ENCODE measurements at regions not wholly inside any gene's neighbourhood (a gene's known extent, or its start where the extent isn't known, plus 50 kb on each side); places are given as distances from the start of the nearest gene placed in this dataset.

DNA sequence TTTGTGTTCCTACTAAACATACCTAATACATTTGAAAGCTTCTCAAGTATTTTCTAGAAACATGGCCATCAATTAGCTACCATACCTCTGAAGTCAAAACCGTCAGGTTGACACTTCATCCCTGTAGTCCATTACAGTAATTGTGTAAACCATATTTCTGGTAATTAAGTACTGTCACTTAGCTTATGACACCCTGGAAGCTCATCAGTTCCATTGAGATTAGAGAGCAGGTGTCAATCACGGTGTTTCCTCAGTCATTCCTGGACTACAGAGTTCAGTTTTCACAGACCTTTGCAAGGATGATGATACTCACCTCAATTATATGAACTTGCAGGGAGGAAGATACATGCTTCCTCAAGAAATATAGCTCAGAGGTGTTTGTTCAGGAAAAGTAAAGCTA lies 552.0 kb downstream of the SI start:
- no peak overlapping the region for H3K4me3 Mint-ChIP-seq
- Histone ChIP-seq H2AFZ (ENCODE audit: insufficient read depth, low read depth, low read length, poor library complexity, severe bottlenecking) (no peak overlapping the region), H3K4me2 (replicated peaks; ENCODE audit: extremely low read depth, low read length, poor library complexity, severe bottlenecking) (no peak overlapping the region), H3K79me2 (ENCODE audit: insufficient read depth, low read length) (no peaks in the 10 kb centered on the region), H3K27ac (ENCODE audit: low read depth in 1 of 2, low read length in 2 of 2) (no peak overlapping the region), H3K4me3 (replicated peaks in 1 of 3; ENCODE audit: low read depth in 2 of 3, low read length in 3 of 3) (no peak overlapping the region), H3K27me3 (ENCODE audit: control insufficient read depth in 2 of 2, insufficient read depth in 2 of 2, low read length in 2 of 2) (no peaks in the 10 kb centered on the region), H3K9ac (ENCODE audit: insufficient read depth, low read length, poor library complexity, severe bottlenecking) (no peak overlapping the region), H3K36me3 (replicated peaks in 1 of 2; ENCODE audit: control insufficient read depth in 1 of 2, insufficient read depth in 2 of 2, low read length in 2 of 2) (no peaks in the 10 kb centered on the region), H3K9me3 (replicated peaks in 1 of 2; ENCODE audit: control insufficient read depth in 1 of 2, insufficient read depth in 1 of 2, low read length in 2 of 2) (peaks cover 17 to 18% of the 10 kb centered on the region in 2 donors), H3K4me1 (ENCODE audit: control insufficient read depth in 1 of 2, insufficient read depth in 2 of 2, low read length in 2 of 2) (no peaks in the 10 kb centered on the region), H4K20me1 (ENCODE audit: insufficient read depth, low read length) (no peaks in the 10 kb centered on the region)
- TF ChIP-seq, protein P1, sequence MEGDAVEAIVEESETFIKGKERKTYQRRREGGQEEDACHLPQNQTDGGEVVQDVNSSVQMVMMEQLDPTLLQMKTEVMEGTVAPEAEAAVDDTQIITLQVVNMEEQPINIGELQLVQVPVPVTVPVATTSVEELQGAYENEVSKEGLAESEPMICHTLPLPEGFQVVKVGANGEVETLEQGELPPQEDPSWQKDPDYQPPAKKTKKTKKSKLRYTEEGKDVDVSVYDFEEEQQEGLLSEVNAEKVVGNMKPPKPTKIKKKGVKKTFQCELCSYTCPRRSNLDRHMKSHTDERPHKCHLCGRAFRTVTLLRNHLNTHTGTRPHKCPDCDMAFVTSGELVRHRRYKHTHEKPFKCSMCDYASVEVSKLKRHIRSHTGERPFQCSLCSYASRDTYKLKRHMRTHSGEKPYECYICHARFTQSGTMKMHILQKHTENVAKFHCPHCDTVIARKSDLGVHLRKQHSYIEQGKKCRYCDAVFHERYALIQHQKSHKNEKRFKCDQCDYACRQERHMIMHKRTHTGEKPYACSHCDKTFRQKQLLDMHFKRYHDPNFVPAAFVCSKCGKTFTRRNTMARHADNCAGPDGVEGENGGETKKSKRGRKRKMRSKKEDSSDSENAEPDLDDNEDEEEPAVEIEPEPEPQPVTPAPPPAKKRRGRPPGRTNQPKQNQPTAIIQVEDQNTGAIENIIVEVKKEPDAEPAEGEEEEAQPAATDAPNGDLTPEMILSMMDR (IDR thresholded peaks at IDR 0.05), result no peak
- intact Hi-C loops (cut with micrococcal nuclease), result no loop called here
- peaks cover 5 to 15% (median 6%) of the 10 kb centered on the region in 7 donors for H3K9me3 Mint-ChIP-seq
- H3K36me3 Mint-ChIP-seq, result no peaks in the 10 kb centered on the region
- DNase-seq, result no peak
- H3K27ac Mint-ChIP-seq, result no peak overlapping the region
- H3K4me1 Mint-ChIP-seq, result no peaks in the 10 kb centered on the region
- no peaks in the 10 kb centered on the region for H3K27me3 Mint-ChIP-seq (ENCODE audit: low read depth in 3 of 3)
- WGBS (ENCODE audit: insufficient coverage), result 80% methylated on average over 2 of the region's 2 CpGs

DNA sequence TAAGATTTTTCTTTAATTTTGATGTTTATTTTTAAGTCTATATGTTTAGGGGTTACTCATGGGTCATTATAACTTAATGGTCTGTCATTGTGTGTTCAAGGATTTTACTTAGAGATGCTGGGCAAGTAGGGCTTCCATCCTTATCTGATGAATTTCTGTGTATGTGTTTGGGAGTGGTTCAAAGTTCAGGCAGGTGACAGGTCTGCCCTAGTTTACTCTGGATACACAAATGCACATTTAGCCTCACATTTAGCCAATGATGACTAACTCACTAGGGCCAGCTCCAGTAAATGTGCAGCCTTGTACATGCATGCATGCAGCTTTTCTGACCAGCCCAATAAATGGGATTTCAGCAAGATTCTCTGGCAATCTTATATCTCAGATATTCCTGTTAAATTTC lies 554.1 kb downstream of the SI start:
- Histone ChIP-seq H3K4me1 (ENCODE audit: control insufficient read depth in 1 of 2, insufficient read depth in 2 of 2, low read length in 2 of 2) (no peaks in the 10 kb centered on the region), H2AFZ (ENCODE audit: insufficient read depth, low read depth, low read length, poor library complexity, severe bottlenecking) (no peak overlapping the region), H3K9me3 (replicated peaks in 1 of 2; ENCODE audit: control insufficient read depth in 1 of 2, insufficient read depth in 1 of 2, low read length in 2 of 2) (peaks cover 34 to 36% of the 10 kb centered on the region in 2 donors), H3K4me2 (replicated peaks; ENCODE audit: extremely low read depth, low read length, poor library complexity, severe bottlenecking) (no peak overlapping the region), H3K36me3 (replicated peaks in 1 of 2; ENCODE audit: control insufficient read depth in 1 of 2, insufficient read depth in 2 of 2, low read length in 2 of 2) (no peaks in the 10 kb centered on the region), H3K9ac (ENCODE audit: insufficient read depth, low read length, poor library complexity, severe bottlenecking) (no peak overlapping the region), H3K27me3 (ENCODE audit: control insufficient read depth in 2 of 2, insufficient read depth in 2 of 2, low read length in 2 of 2) (no peaks in the 10 kb centered on the region), H4K20me1 (ENCODE audit: insufficient read depth, low read length) (no peaks in the 10 kb centered on the region), H3K27ac (ENCODE audit: low read depth in 1 of 2, low read length in 2 of 2) (no peak overlapping the region), H3K4me3 (replicated peaks in 1 of 3; ENCODE audit: low read depth in 2 of 3, low read length in 3 of 3) (no peak overlapping the region), H3K79me2 (ENCODE audit: insufficient read depth, low read length) (no peaks in the 10 kb centered on the region)
- no peak for DNase-seq
- H3K27me3 Mint-ChIP-seq (ENCODE audit: low read depth in 3 of 3), result no peaks in the 10 kb centered on the region
- TF ChIP-seq, protein P1 (IDR thresholded peaks at IDR 0.05), result no peak
- H3K27ac Mint-ChIP-seq, result no peak overlapping the region
- intact Hi-C loops (cut with micrococcal nuclease), result no loop called here
- H3K36me3 Mint-ChIP-seq, result no peaks in the 10 kb centered on the region
- no peak overlapping the region for H3K4me3 Mint-ChIP-seq
- no peaks in the 10 kb centered on the region for H3K4me1 Mint-ChIP-seq
- peaks cover 8 to 26% (median 10%) of the 10 kb centered on the region in 7 donors for H3K9me3 Mint-ChIP-seq

All from CD14-positive monocyte (primary cell).